Jurkat, Clone E6-1 (cell line): ENCODE measurements at regions not wholly inside any gene's neighbourhood (a gene's known extent, or its start where the extent isn't known, plus 50 kb on each side); places are given as distances from the start of the nearest gene placed in this dataset.
"Not testable (repeated sequence)": the region's sequence is repeated elsewhere in the genome, so short reads cannot be mapped to it uniquely, and the experiment has no call there.

Source experiments
- DNase-seq: peaks from one replicate; pipeline ENCODE4 v3.0.0-alpha.2; 2011; ENCODE audit warnings: low read depth, low spot score
- H3K4me3 ChIP-seq: 2 replicates; pipeline ENCODE4 v1.5.1; 2011; ENCODE audit warnings: mild to moderate bottlenecking, low read length, control low read depth, moderate library complexity

DNA sequence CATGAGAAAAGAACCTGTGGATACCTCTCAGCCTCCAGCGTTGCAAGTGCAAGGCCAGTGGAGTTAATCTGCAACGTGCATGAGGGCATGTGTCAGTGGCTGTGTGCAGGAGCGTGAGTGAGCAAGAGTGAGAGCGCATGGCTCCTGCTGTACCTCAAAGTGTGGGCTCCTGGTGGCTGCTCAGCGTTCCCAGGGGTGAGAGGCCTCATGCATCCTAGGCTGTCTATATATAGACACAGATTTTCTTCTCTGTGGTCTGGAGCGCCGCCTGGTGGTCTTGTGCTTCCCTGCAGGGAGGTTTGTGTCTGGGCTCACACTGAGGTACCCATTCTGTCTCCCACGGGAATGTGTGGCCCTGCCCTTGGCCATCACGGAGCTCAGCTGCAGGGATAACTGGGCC, 161.8 kb upstream of the POTEB2 start:
- not testable (repeated sequence) for DNase-seq

DNA sequence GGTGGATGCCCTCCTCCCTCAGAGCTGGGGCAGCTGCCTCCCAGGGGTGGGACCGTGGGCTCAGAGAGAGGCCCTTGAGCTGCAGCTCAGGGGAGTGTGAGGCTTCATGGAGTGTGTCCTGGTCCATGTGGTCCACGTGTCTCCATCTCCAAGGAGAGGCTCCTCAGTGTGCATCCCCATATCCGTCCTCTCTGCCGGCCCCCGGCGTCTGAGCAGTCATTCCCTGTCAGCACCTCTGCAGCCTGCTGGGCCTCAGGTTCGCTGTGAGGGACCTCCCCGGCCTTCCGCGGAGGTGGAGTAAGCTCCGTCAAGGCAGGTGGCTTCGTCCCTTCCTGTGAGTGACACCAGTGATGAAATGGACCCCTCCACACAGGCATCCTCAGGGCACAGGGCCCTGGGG, 160.7 kb upstream of the POTEB2 start:
- not testable (repeated sequence) for H3K4me3 ChIP-seq, DNase-seq

More for the DNA sequence above, 161.8 kb upstream of the POTEB2 start:
- H3K4me3 ChIP-seq, result not testable (repeated sequence)

DNA sequence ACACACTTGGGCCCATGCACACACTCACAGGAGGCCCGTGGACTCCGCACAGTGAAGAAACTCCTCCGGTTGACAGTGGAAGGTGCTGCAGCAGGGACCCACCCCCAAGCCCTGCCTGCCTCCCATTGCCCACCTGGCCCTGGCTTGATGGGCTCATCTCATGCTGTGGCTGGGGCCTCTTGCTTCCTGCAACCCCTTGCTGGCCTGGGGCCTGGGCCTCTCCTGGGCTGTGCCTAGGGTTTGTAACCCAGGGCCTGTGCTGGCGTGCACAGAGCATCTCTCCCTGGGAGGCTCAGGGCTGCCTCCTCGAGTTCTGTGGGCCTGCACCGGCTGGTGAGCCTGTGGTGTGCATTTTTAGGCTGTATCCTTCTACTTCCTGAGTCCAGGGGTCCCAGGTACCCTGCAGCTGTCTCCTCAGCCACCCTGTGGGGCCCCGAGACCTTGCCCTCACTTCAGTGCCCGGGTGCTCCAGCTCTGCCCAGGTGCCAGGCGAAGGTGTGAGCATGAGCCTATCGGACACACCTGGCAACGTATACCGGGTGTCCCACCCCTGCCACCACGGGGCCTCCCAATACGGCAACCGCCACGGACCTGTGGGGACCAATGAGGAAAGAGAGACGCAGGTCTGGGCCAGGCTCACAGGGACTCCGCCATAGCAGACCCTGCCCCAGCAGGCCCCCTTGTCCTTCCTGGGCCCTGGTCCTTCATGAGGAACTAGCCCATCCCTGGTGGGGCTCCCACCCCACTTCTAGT, 158.3 kb upstream of the POTEB2 start:
- DNase-seq, H3K4me3 ChIP-seq: not testable (repeated sequence)

DNA sequence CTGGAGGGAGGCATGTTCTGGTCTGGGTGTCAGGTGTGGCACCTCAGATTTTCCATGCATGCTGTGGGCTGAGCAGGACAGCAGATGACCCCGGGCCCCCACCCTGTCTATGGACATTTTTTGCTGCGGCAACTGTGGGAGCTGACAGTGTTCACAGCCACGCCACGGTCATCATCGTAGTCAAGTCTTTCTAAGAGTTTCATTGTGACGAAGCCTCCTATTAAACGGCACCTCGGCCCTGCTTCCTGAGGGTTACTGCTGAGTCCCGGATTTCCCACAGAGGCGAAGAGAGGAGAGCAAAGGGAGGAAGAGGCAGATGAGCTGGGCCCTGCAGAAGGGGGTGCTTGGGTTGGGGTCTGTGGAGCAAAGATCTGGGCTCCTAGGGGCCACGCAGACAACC, 152.1 kb upstream of the POTEB2 start:
- not testable (repeated sequence) for H3K4me3 ChIP-seq, DNase-seq

DNA sequence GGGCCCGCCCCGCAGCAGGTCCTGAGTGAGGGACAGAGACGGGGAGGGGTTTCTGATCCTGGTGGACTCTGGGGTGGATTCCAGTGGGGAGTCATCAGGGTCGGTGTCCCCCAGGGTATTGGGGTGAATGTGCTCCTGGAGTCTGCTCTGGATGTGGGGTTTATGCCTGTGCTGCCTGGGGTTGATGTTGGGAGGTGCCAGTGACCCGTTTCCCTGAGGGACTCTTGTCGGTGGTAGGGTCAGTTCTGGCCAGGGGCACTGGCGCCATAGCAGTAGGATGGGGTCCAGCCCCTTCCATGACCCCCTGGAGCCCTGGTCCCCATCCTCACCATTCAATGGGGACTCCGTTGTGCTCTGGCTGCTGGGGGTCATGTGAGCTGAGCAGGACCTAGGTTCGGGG, 151.2 kb upstream of the POTEB2 start:
- not testable (repeated sequence) for H3K4me3 ChIP-seq, DNase-seq

DNA sequence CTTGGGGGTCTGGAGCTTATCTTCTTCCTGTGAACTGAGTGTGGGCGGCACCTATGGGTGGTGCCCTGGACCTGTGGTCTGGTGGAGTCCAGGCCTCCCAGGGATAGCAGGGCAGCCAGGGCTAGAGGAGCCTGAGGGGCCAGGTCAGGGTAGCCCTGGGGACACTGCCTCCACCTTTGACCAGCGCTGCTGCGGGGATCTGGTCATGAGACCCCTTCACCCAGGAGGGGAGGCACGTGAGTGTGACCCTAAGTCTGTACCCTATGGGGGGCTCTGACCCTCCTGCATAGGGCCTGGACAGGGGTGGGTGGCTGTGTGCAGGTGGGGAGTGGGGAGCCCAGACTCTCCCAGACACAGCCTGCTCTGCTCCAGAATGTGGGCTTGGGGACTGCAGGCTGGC, 150.5 kb upstream of the POTEB2 start:
- DNase-seq, H3K4me3 ChIP-seq: not testable (repeated sequence)

DNA sequence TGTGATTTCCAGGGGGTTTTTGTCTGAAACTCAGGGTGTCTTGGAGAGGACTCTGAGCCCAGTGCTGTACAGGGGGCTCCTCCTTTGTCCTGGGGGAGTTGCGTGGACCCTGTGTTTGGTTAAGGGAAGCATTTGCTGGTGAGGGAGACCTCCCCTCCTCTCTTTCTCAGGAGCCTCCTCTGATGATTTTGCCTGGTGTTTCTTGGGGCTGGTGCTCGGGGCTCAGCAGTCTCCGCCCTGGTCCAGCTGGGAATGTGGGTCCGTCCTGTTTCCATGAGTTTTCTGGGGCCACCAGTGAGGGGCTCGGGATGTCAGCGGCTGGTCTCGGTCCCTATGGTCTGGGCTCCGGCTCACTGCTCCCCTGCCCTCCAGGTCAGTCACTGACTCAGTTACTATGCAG, 149.1 kb upstream of the POTEB2 start:
- DNase-seq, H3K4me3 ChIP-seq: not testable (repeated sequence)

DNA sequence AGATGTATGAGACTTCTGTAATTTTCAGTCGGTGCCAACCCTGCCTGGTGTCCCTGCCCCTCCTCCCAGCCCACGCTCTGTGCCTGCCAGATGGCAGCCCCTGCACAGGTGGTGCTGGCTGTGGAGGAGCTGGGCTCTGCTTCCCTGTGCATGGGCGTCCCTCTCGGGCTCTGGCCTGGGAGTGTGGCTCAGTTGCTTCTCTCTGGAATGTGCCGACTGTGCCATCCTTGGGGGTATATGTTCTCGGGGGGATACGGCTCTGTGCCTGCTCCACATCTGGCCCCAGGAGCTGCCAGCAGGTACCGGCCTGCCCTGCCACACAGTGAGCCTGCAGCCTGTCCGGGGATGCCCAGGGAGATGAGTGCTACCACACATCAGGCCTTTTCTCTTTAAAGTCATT, 147.2 kb upstream of the POTEB2 start:
- not testable (repeated sequence) for DNase-seq, H3K4me3 ChIP-seq

DNA sequence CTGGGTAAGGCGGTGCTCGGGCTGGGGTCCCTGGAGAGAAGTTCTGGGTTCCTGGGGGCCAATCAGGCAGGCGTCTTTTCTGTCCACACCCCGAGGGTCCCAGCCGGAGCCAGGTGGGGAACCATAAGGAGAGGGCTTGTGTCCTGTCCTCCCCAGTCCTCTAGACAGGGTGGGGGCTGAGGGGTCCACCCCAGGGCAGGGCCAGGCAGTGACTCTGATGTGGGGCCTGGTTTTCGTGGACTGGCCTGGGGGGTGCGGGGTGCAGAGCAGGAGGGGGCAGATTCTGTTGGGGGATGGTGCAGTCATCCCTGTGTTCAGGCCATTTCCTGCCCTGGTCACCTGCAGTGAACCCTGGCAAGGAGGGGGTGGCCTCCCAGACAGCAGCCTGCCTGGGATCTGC, 143.5 kb upstream of the POTEB2 start:
- H3K4me3 ChIP-seq, DNase-seq: not testable (repeated sequence)

DNA sequence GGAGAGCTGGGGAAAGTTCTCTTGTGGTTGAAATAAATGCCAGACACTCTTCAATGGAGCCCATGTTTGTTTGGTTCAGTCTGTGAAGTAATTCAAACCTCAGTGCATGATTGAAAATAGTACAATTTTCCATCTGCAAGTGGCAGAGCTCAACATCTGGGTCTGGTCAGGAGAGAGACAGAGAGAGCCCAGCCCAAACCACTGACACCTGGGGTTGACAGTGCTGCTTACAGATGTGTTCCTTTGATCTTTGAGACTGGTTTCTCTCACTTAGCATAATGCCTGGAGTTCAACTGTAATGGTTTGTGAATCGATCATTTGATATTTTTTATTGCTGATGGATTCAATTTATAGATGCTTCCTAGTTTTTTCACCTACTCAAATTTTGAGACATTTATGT, 137.3 kb upstream of the POTEB2 start:
- H3K4me3 ChIP-seq, DNase-seq: not testable (repeated sequence)

DNA sequence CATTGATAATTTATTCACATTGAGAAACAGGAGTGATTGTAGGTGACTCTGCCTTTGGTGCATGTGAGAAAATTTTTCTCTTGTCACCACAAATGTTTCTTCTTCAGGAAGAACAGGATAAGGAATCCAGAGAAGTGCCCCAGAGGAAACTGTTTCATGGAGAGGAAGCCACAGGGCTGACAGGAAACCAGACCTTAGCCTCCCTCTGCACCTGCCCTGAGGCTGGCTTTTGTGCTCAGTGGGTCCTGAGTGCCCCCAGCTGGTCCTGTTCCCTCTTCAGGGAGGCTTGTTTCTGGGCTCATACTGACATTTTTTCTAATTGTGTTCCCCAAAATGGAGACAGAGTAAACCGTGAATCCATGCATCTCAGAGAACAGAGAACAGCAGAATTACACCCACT, 135.8 kb upstream of the POTEB2 start:
- DNase-seq, H3K4me3 ChIP-seq: not testable (repeated sequence)

DNA sequence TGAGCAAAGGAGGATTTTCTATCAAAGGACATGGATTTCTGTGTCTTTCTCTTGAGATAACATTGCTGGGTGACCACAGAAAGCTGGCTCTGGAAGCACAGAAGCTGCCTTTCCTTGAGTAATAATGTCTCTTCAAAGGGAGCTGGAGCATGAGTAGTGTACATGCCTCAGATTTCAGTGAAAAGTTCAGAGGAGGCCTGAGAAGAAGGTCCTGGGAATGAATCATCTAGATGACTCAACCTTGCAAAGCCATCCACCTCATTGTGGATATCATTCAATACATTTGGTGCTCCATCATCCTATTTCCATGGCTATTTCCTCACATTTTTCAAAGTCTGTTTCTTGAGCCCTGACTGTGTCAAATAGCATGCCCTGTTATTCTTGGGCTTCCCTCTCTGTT, 125.6 kb upstream of the POTEB2 start:
- H3K4me3 ChIP-seq, DNase-seq: not testable (repeated sequence)

DNA sequence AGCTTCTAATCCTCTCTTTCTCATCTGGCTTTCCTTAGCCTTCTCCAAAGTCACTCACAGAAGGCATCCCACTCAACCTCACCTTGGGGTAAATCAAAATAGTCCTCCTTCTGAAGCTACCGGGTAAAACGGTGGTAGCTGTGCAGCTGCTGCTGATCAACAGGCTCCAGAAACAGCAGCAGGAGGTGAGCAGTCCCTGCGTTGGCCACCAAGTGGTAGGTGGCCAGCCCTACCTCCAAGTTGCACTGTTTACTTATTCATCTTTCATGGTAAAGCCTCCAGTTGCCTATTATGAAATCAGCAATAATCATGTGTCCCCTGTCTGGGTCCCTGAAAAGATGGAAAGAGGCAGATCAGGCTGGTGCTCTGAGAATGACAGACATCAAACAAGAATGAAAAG, 125.1 kb upstream of the POTEB2 start:
- DNase-seq, result not testable (repeated sequence)

DNA sequence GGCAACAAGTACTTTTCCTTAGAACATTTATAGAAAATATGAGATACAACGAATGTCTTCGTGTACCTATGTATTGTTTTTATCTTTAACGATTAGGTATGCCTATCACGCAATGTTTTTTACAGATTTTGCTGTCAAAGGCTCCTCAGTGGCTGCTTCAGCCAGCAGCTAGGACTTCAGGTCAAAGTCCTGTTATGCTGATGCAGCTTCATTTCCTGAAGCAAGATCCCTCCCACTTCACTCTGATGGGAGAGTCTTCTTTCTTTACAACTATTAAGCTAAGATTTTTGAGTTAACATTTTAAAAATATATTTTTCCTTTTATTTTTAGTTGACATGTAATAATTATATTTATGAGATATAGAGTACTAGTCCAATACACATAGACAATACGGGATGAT, 120.7 kb upstream of the POTEB2 start:
- not testable (repeated sequence) for DNase-seq, H3K4me3 ChIP-seq

More for the DNA sequence above, 125.1 kb upstream of the POTEB2 start:
- not testable (repeated sequence) for H3K4me3 ChIP-seq

DNA sequence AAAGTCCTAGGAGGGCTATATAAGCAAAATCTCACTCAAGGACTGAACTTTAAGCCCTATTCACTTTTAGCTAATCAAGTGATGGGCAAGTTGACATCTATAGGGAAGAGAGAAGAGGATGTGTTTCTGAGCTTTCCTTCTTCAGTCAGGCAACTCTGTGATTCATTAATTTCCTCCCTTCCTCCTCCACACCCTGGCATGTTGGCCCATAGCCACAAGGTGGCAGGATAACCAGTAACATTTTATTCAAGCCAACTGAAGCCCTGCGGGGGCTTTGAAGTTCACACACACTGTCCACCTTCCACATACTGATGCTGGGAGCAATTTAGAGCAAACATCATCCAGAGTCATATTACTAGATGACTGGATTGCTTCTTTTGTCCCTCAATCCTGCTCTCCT, 111.9 kb upstream of the POTEB2 start:
- H3K4me3 ChIP-seq, DNase-seq: not testable (repeated sequence)

DNA sequence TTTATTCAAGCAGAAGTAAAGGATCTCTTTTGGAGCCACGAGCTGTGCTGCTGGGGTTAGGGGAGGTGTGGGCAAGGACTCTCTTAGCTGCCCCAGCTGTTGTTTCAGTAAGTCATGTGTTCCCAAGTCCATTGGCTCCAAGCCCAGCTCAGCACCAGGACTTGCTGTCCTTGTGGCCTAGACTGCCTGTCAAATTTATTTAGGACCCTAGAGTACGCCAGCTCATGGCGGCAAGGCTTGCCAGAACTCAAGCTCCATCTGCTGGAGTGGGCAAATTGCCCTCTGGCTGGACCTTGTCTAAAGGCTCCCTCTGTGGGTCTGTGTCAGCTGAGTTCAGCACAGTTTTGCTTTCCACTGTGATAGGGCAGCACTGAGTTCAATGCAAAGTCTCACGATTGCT, 106.6 kb upstream of the POTEB2 start:
- not testable (repeated sequence) for H3K4me3 ChIP-seq, DNase-seq

DNA sequence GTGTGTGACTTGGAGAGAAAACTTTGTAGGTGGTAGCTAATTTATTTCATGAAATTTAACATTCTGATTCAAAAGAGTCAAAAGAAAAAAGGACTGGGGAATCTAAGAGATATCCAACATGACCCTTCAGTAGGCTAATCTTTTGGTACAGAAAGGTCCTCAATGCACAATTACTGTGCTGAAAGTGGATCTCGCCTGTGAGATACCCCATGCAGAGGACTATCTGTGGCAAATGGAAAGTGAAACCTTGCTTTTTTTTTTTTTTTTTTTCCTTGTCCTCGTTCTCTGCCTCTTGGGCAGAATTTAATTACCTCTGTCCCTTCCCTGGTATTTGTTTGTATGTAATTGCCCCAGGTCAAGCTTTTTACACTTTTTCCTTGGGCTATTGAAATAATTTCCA, 93.2 kb upstream of the POTEB2 start:
- not testable (repeated sequence) for H3K4me3 ChIP-seq, DNase-seq

DNA sequence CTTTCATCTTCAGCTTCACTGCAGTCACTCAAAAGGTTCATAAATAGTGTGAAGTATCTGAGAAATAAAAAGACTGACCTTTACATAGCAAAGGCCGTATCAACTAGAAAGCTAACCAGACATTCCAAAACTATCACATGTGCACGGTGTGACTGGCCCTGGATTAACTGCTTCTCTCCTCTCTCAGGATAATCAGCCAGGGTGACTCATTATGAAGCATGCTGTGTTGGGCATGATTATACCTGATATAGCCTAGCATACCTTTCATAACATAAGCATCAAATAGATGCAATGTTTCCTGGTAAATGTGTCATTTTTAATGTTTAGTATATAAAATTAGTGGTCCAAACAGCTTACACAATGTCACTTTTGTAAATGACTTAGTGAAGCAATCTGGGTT, 63.2 kb upstream of the POTEB2 start:
- not testable (repeated sequence) for H3K4me3 ChIP-seq, DNase-seq
